ENCODE measurements at regions not wholly inside any gene's neighbourhood (a gene's known extent, or its start where the extent isn't known, plus 50 kb on each side); places are given as distances from the start of the nearest gene placed in this dataset.

GRCh38 chr6:138563650-138564049 is 64.4 kb upstream of the NHSL1 start:
- no peak overlapping the region for H3K4me3 Mint-ChIP-seq
- Histone ChIP-seq H3K23ac (ENCODE audit: insufficient read length, low read depth, low read length) (no peak overlapping the region), H3K27me3 (ENCODE audit: insufficient read depth, low read length) (no peaks in the 10 kb centered on the region), H3K9ac (ENCODE audit: extremely low read depth, insufficient read length, low read length) (no peak overlapping the region), H3K4ac (ENCODE audit: low read depth, low read length) (no peak overlapping the region), H2BK120ac (ENCODE audit: low read depth, low read length, poor library complexity, severe bottlenecking) (no peak overlapping the region), H2BK5ac (ENCODE audit: insufficient read length, low read length) (no peak overlapping the region), H4K20me1 (ENCODE audit: control insufficient read depth, insufficient read depth, insufficient read length) (no peaks in the 10 kb centered on the region), H3K79me1 (ENCODE audit: insufficient read depth, low read depth, low read length, poor library complexity, severe bottlenecking) (no peaks in the 10 kb centered on the region), H2BK15ac (ENCODE audit: low read depth, low read length) (no peak overlapping the region), H2BK20ac (ENCODE audit: low read depth, low read length, poor library complexity, severe bottlenecking) (no peak overlapping the region), H3K4me1 (ENCODE audit: insufficient read depth, low read length) (peaks cover 3% of the 10 kb centered on the region; the same call in 1 of the 2 replicates), H3K4me2 (ENCODE audit: insufficient read depth, insufficient read length, low read length) (no peak overlapping the region), H2BK12ac (ENCODE audit: insufficient read length, low read depth, low read length) (no peak overlapping the region), H4K5ac (ENCODE audit: insufficient read length, low read depth, low read length) (no peak overlapping the region), H3K56ac (ENCODE audit: insufficient read length, low read depth, low read length) (no peak overlapping the region), H3K14ac (ENCODE audit: insufficient read depth, low read length) (no peak overlapping the region), H3K9me3 (ENCODE audit: control insufficient read depth, low read depth, low read length) (no peaks in the 10 kb centered on the region), H2AK5ac (ENCODE audit: insufficient read length, low read length) (no peak overlapping the region), H2AFZ (ENCODE audit: low read length) (no peak overlapping the region), H4K8ac (replicated peaks; ENCODE audit: insufficient read length, low read depth, low read length) (no peak overlapping the region), H3T11ph (ENCODE audit: low read length) (no peak overlapping the region), H4K91ac (ENCODE audit: insufficient read length, low read depth, low read length) (no peak overlapping the region), H3K79me2 (ENCODE audit: insufficient read depth, low read length) (peaks cover 1% of the 10 kb centered on the region; the same call in 1 of the 2 replicates), H3K23me2 (ENCODE audit: insufficient read length, low read depth, low read length, poor library complexity, severe bottlenecking) (no peaks in the 10 kb centered on the region), H3K27ac (ENCODE audit: insufficient read length, low read depth, low read length) (no peak overlapping the region), H3K18ac (ENCODE audit: insufficient read length, low read depth, low read length) (no peak overlapping the region)
- WGBS (ENCODE audit: extremely low coverage, insufficient read length, low lambda C conversion rate): no CpG with 5 or more reads among the region's 3 CpGs
- TF ChIP-seq CTCF (conservative IDR thresholded peaks at IDR 0.05): no peak
- H3K36me3 Mint-ChIP-seq (ENCODE audit: insufficient read depth in 1 of 3, low read depth in 3 of 3): no peaks in the 10 kb centered on the region; a peak in 2 of 7 replicates
- peaks cover 31 to 44% of the 10 kb centered on the region in 2 experiments for H3K4me1 Mint-ChIP-seq
- no peaks in the 10 kb centered on the region for H3K9me3 Mint-ChIP-seq
- H3K27me3 Mint-ChIP-seq (ENCODE audit: low read depth): no peaks in the 10 kb centered on the region
- DNase-seq: no peak
- peak overlapping the region in 2 of 3 experiments; percentile 25 to 46; a peak in 4 of 7 replicates for H3K27ac Mint-ChIP-seq
